AG09309 (cell line): ENCODE measurements at regions not wholly inside any gene's neighbourhood (a gene's known extent, or its start where the extent isn't known, plus 50 kb on each side); places are given as distances from the start of the nearest gene placed in this dataset.

Experiments
- DNase-seq: peaks from one replicate; pipeline ENCODE4 v3.0.0-alpha.2; 2010; ENCODE audit warnings: low read depth
- H3K4me3 ChIP-seq: 2 replicates; pipeline ENCODE4 v1.5.1; 2011; ENCODE audit warnings: mild to moderate bottlenecking, low read depth, low read length, moderate library complexity; ENCODE audit not compliant: control insufficient read depth
- CTCF ChIP-seq: IDR thresholded peaks from 2 replicates; pipeline ENCODE4 v1.5.1; 2011; ENCODE audit warnings: mild to moderate bottlenecking, low read depth, low read length, inconsistent platforms; ENCODE audit not compliant: insufficient read depth, control insufficient read depth; ENCODE audit errors: missing control alignments

- no peak for DNase-seq
- no peak for TF ChIP-seq CTCF
- H3K4me3 ChIP-seq = no peak overlapping the region
These were observed 137.3 kb upstream of the FRMD4A start for GRCh38 chr10:14468023-14468441.

- H3K4me3 ChIP-seq = no peak overlapping the region
- DNase-seq = no peak
- no peak for TF ChIP-seq CTCF
These were observed 135.5 kb upstream of the FRMD4A start for GRCh38 chr10:14466257-14466656.

- TF ChIP-seq CTCF = no peak
- H3K4me3 ChIP-seq = no peak overlapping the region
- DNase-seq = no peak
These were observed 129.7 kb upstream of the FRMD4A start for GRCh38 chr10:14460447-14460846.

GRCh38 chr10:14459665-14460064 is 128.9 kb upstream of the FRMD4A start:
- no peak overlapping the region for H3K4me3 ChIP-seq
- TF ChIP-seq CTCF = no peak
- DNase-seq = no peak

- no peak for TF ChIP-seq CTCF
- no peak for DNase-seq
- H3K4me3 ChIP-seq = no peak overlapping the region
These were observed 126.1 kb upstream of the FRMD4A start for GRCh38 chr10:14456870-14457266.

GRCh38 chr10:14456218-14456869 is 125.6 kb upstream of the FRMD4A start:
- H3K4me3 ChIP-seq = no peak overlapping the region
- no peak for DNase-seq
- TF ChIP-seq CTCF = no peak
